GM12878 (cell line): ENCODE measurements at regions not wholly inside any gene's neighbourhood (a gene's known extent, or its start where the extent isn't known, plus 50 kb on each side); places are given as distances from the start of the nearest gene placed in this dataset.

Experiments used
- ATAC-seq: fragments of 200-7000 bp; cut with Tn5 transposase; 3 replicates; pipeline ENCODE4 v1.9.1; 2020; ENCODE audit warnings: mild to moderate bottlenecking, moderate library complexity
- BruUV-seq: library from RNA; stranded (reverse); fragments of 400-500 nt; replicated peaks from 2 replicates; lab custom pipeline; 2021; lab: Mats Ljungman, UMichigan
- CTCF ChIA-PET: fragments of 300-600 bp; sonication (Branson Sonifier 250); formaldehyde crosslinking; extraction: SDS; loops from one replicate; lab custom pipeline; 2021; ENCODE audit warnings: inconsistent platforms; lab: Yijun Ruan, JAX
- POLR2A ChIA-PET: fragments of 350-600 bp; formaldehyde crosslinking; extraction: SDS; loops from one replicate; lab custom pipeline; 2021; ENCODE audit warnings: inconsistent platforms; lab: Charles Lee
- RAD21 ChIA-PET: fragments of 300-600 bp; sonication (Branson Sonifier 250); formaldehyde crosslinking; loops from one replicate; lab custom pipeline; 2023; ENCODE audit warnings: antibody characterized with exemption; ENCODE audit not compliant: unreplicated experiment; lab: Charles Lee
- SMC1A ChIA-PET: fragments of 300-600 bp; sonication (Branson Sonifier 250); formaldehyde crosslinking; loops from one replicate; lab custom pipeline; 2023; ENCODE audit not compliant: unreplicated experiment, uncharacterized antibody; lab: Charles Lee
- DNase-seq: peaks from one replicate; pipeline ENCODE4 v3.0.0-alpha.2; 2011; ENCODE audit warnings: low read depth, low spot score
- FAIRE-seq: peaks from 3 replicates; lab custom pipeline; 2011; peaks lifted over from hg19 to GRCh38; lab: Jason Lieb, UNC
- H2AFZ ChIP-seq: 2 replicates; pipeline ENCODE4 v1.6.0; 2011; ENCODE audit warnings: low read depth, low read length, control low read depth; ENCODE audit not compliant: control insufficient read depth
- H3K27ac ChIP-seq: 2 replicates; pipeline ENCODE4 v1.5.1; 2011; ENCODE audit warnings: control low read depth; ENCODE audit not compliant: control insufficient read depth, insufficient read depth
- H3K27me3 ChIP-seq, 2 experiments: replicated peaks in 1 of 2; 2 replicates each; pipeline versions ENCODE4 v1.6.0 to v1.6.1; 2011; ENCODE audit warnings: low read length in 1 of 2; ENCODE audit not compliant: control insufficient read depth in 2 of 2, insufficient read depth in 2 of 2
- H3K36me3 ChIP-seq, 2 experiments: 2 replicates each; pipeline ENCODE4 v1.5.1; 2011; ENCODE audit warnings: low read length in 1 of 2; ENCODE audit not compliant: control insufficient read depth in 2 of 2, insufficient read depth in 2 of 2
- H3K4me1 ChIP-seq: 2 replicates; pipeline ENCODE4 v1.6.1; 2011; ENCODE audit warnings: mild to moderate bottlenecking, low read length, moderate library complexity, mixed read lengths; ENCODE audit not compliant: control insufficient read depth, insufficient read depth
- H3K4me2 ChIP-seq: 2 replicates; pipeline ENCODE4 v1.6.0; 2011; ENCODE audit warnings: control low read depth; ENCODE audit not compliant: control insufficient read depth, insufficient read depth
- H3K4me3 ChIP-seq: fragments of 200-600 bp; sonication (generic); 2 replicates; pipeline ENCODE4 v1.5.1; 2016
- H3K79me2 ChIP-seq: 2 replicates; pipeline ENCODE4 v1.6.0; 2011; ENCODE audit warnings: low read length; ENCODE audit not compliant: control insufficient read depth, insufficient read depth
- H3K9ac ChIP-seq: 2 replicates; pipeline ENCODE4 v1.8.0; 2011; ENCODE audit warnings: low read length, control low read depth, mixed read lengths; ENCODE audit not compliant: control insufficient read depth, insufficient read depth
- H3K9me3 ChIP-seq: replicated peaks from 3 replicates; pipeline ENCODE4 v1.5.1; 2011; ENCODE audit warnings: mild to moderate bottlenecking, low read length; ENCODE audit not compliant: control insufficient read depth, insufficient read depth
- H4K20me1 ChIP-seq: 2 replicates; pipeline ENCODE4 v1.6.0; 2011; ENCODE audit not compliant: control insufficient read depth, insufficient read depth
- FOXK2 ChIP-seq: fragments of 450-650 bp; IDR thresholded peaks from 2 replicates; pipeline ENCODE4 v1.6.1; 2017; ENCODE audit warnings: mild to moderate bottlenecking, moderate library complexity
- IKZF1 ChIP-seq: fragments of 450-650 bp; conservative IDR thresholded peaks from 2 replicates; pipeline ENCODE4 v1.6.1; 2017; ENCODE audit warnings: antibody characterized with exemption, mild to moderate bottlenecking
- IKZF2 ChIP-seq, 2 experiments: fragments of 450-650 bp; IDR thresholded peaks; 2 replicates each; pipeline ENCODE4 v1.6.1; 2017; ENCODE audit warnings: mild to moderate bottlenecking in 2 of 2, moderate library complexity in 2 of 2
- KDM1A ChIP-seq: fragments of 200-600 bp; sonication (generic); IDR thresholded peaks from 2 replicates; pipeline ENCODE4 v1.6.1; 2016; ENCODE audit warnings: borderline replicate concordance
- MLLT1 ChIP-seq: fragments of 450-650 bp; IDR thresholded peaks from 2 replicates; pipeline ENCODE4 v1.6.1; 2016; ENCODE audit warnings: mild to moderate bottlenecking
- RELA ChIP-seq: fragments of 450-650 bp; IDR thresholded peaks from 2 replicates; pipeline ENCODE4 v1.8.0; 2014; ENCODE audit warnings: borderline replicate concordance; ENCODE audit not compliant: partially characterized antibody
- WGBS: methylation state at CpG from one replicate; pipeline ENCODE4 v1.1.6; 2016; ENCODE audit warnings: low lambda C conversion rate; ENCODE audit not compliant: insufficient replicate concordance, insufficient coverage; ENCODE audit errors: missing lambda C conversion rate; 5-methylcytosine and 5-hydroxymethylcytosine counted together
- in situ Hi-C: fragments of 300-500 bp; cut with MboI; formaldehyde crosslinking; loops from 9 replicates; pipeline ENCODE4 v1.14.3; 2018; ENCODE audit warnings: mixed read lengths
- intact Hi-C: fragments of 100-400 bp; cut with micrococcal nuclease; formaldehyde crosslinking; loops from one replicate; pipeline ENCODE4 v1.14.2; 2022; ENCODE audit not compliant: unreplicated experiment
- TF ChIP-seq, protein P1 (sequence below): IDR thresholded peaks from 2 replicates; pipeline ENCODE4 v1.6.1; 2012; ENCODE audit warnings: improper control_type of control experiment, low read depth, low read length; ENCODE audit not compliant: insufficient replicate concordance

DNA sequence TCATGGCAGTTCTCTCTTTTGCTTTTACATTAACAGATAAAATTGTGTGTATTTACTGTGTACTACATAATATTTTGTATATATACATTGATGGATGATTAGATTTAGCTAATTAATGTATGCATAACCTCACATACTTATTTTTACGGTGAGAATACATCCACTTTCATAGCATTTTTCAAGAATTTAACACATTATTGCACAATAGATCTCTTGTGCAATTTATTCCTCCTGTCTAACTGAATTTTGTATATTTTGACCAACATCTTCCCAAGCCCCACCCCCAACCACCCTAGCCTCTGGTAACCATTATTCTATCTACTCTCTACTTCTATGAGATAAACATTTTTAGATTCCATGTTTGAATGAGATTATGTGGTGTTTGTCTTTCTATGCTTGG, 194.7 kb downstream of the RBM26 start (continued):
- no peak for TF ChIP-seq MLLT1
- no peak for TF ChIP-seq IKZF1
- no peak for TF ChIP-seq FOXK2
- TF ChIP-seq, protein P1, sequence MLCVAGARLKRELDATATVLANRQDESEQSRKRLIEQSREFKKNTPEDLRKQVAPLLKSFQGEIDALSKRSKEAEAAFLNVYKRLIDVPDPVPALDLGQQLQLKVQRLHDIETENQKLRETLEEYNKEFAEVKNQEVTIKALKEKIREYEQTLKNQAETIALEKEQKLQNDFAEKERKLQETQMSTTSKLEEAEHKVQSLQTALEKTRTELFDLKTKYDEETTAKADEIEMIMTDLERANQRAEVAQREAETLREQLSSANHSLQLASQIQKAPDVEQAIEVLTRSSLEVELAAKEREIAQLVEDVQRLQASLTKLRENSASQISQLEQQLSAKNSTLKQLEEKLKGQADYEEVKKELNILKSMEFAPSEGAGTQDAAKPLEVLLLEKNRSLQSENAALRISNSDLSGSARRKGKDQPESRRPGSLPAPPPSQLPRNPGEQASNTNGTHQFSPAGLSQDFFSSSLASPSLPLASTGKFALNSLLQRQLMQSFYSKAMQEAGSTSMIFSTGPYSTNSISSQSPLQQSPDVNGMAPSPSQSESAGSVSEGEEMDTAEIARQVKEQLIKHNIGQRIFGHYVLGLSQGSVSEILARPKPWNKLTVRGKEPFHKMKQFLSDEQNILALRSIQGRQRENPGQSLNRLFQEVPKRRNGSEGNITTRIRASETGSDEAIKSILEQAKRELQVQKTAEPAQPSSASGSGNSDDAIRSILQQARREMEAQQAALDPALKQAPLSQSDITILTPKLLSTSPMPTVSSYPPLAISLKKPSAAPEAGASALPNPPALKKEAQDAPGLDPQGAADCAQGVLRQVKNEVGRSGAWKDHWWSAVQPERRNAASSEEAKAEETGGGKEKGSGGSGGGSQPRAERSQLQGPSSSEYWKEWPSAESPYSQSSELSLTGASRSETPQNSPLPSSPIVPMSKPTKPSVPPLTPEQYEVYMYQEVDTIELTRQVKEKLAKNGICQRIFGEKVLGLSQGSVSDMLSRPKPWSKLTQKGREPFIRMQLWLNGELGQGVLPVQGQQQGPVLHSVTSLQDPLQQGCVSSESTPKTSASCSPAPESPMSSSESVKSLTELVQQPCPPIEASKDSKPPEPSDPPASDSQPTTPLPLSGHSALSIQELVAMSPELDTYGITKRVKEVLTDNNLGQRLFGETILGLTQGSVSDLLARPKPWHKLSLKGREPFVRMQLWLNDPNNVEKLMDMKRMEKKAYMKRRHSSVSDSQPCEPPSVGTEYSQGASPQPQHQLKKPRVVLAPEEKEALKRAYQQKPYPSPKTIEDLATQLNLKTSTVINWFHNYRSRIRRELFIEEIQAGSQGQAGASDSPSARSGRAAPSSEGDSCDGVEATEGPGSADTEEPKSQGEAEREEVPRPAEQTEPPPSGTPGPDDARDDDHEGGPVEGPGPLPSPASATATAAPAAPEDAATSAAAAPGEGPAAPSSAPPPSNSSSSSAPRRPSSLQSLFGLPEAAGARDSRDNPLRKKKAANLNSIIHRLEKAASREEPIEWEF = no peak
- TF ChIP-seq, all 136 proteins: peak for 0

DNA sequence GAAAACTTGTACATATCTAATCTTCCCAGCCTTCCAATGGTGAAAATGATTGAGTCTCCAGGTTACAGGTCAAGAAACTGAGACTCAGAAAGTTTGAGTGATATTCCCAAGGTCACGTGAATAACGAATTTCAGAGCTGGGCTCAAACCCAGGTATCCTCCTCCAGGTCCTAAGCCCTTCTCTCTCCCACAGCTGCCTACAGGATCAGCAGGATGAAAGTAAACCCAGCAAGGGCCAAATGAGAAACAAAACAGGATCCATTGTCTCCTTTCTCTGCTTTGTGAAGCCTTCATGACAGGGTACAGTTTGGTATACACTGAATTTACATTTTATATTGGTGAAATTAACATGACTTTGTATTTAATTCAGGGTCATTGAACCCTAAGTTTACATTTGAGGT, 208.1 kb downstream of the RBM26 start:
- 93% methylated on average over 2 of the region's 2 CpGs for WGBS
- TF ChIP-seq IKZF2 (IDR thresholded peaks at IDR 0.05) (no peak), RELA (no peak), KDM1A (no peak)
- Histone ChIP-seq H2AFZ (no peak overlapping the region), H3K27me3 (no peaks in the 10 kb centered on the region), H3K9ac (no peak overlapping the region), H3K27ac (no peak overlapping the region), H3K4me2 (no peak overlapping the region), H4K20me1 (no peaks in the 10 kb centered on the region), H3K4me3 (no peak overlapping the region), H3K79me2 (no peaks in the 10 kb centered on the region), H3K4me1 (peaks cover 26% of the 10 kb centered on the region), H3K36me3 (no peaks in the 10 kb centered on the region), H3K9me3 (peaks cover 6% of the 10 kb centered on the region; the same call in 2 of the 3 replicates)
- FAIRE-seq (no peak), DNase-seq (no peak), ATAC-seq (no peak)
- RAD21 ChIA-PET = no interaction called here
- in situ Hi-C loops (no loop called here), intact Hi-C loops (no loop called here)
- BruUV-seq = no TSS peak
- CTCF ChIA-PET = no interaction called here
- POLR2A ChIA-PET = no interaction called here
- SMC1A ChIA-PET = no interaction called here
